ENCODE measurements at regions not wholly inside any gene's neighbourhood (a gene's known extent, or its start where the extent isn't known, plus 50 kb on each side); places are given as distances from the start of the nearest gene placed in this dataset.

DNA sequence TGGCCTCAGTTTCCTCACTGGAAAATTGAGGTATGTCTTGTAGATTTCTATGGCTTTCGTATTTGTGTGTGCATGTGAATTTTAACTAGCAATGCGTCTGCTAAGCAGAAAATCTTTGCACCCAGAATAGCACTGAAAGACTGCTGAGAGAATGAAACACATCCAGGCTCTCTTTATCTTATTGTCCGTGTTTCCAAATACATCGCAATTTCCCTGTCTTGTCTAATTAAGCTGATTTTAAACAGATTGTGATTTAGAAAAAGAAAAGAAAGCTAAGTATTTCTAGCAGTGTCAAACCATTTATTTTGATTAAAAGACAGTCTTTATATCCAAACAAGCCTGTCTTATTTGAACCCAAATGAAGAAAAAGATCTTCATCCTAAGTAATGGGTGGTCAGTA is 168.6 kb downstream of the PMP22 start:
- Histone ChIP-seq H3K27ac (no peak overlapping the region), H3K27me3 (ENCODE audit: insufficient read depth, low read depth, severe bottlenecking) (no peaks in the 10 kb centered on the region), H3K9me3 (ENCODE audit: severe bottlenecking) (no peaks in the 10 kb centered on the region), H3K36me3 (no peaks in the 10 kb centered on the region), H3K4me3 (ENCODE audit: low read depth, low read length) (no peak overlapping the region)
- no peak for DNase-seq
- TF ChIP-seq CTCF (IDR thresholded peaks at IDR 0.05; ENCODE audit: low read depth, low read length), result no peak

DNA sequence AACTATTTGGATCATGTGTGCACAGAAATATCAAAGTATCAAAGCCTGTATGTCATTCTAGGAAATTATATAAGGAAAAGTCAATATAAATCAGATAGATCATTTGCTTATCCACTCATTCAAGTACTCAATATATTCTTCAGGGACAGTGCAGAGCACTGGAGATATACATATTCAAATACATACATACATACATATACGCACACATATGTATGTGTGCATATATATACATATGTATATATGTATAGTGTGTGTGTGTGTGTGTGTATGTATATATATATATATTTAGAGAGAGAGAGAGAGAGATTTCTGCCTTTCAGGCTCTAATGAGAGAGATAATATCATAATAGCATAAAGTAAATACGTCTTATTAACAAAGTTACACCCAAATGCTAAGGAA is 169.2 kb downstream of the PMP22 start:
- Histone ChIP-seq H3K27me3 (ENCODE audit: insufficient read depth, low read depth, severe bottlenecking) (no peaks in the 10 kb centered on the region), H3K9me3 (ENCODE audit: severe bottlenecking) (no peaks in the 10 kb centered on the region), H3K27ac (no peak overlapping the region), H3K36me3 (no peaks in the 10 kb centered on the region), H3K4me3 (ENCODE audit: low read depth, low read length) (no peak overlapping the region)
- no peak for DNase-seq
- no peak for TF ChIP-seq CTCF (IDR thresholded peaks at IDR 0.05; ENCODE audit: low read depth, low read length)

DNA sequence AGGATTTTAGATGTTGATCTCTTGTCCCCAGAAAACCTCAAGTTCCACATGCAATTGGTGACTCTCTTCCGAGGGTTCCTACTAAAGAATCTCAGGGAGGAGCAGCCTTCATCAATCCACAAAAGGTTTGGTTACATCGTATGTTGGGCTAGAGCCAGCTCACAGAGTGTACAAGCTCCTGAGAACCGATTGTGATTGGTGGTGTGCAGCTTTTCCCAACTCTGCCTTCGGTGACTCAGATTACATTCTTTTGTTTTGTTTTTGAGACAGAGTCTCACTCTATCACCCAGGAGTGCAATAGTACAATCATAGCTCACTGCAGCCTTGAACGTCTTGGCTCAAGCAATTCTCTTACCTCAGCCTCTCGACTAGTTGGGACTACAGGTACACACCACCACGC is 172.4 kb downstream of the PMP22 start:
- no peak overlapping the region for H3K4me3 ChIP-seq (ENCODE audit: low read depth, low read length)
- no peak overlapping the region for H3K27ac ChIP-seq
- no peaks in the 10 kb centered on the region for H3K9me3 ChIP-seq (ENCODE audit: severe bottlenecking)
- TF ChIP-seq CTCF (IDR thresholded peaks at IDR 0.05; ENCODE audit: low read depth, low read length), result no peak
- no peak for DNase-seq
- H3K27me3 ChIP-seq (ENCODE audit: insufficient read depth, low read depth, severe bottlenecking), result no peaks in the 10 kb centered on the region
- H3K36me3 ChIP-seq, result no peaks in the 10 kb centered on the region

DNA sequence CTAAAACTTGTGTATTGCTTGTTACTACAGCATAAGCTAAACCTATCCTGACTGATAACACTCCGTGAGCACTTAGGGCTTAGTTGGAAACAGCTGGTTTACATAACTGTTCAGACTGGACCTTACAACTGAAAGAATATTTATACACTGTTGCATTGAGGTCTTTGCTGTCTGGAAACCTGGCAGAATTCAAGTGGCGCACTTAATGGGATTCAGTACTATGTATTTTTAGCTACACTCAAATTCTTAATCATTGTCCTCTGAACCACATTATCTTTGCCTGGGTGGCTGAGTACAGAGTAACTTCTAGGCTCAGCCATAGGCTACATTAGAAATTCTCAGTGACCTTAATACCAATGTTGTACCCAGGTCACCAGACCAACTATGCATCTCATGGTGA is 172.9 kb downstream of the PMP22 start:
- DNase-seq, result no peak
- no peaks in the 10 kb centered on the region for H3K9me3 ChIP-seq (ENCODE audit: severe bottlenecking)
- H3K27ac ChIP-seq, result no peak overlapping the region
- no peak overlapping the region for H3K4me3 ChIP-seq (ENCODE audit: low read depth, low read length)
- H3K36me3 ChIP-seq, result no peaks in the 10 kb centered on the region
- no peaks in the 10 kb centered on the region for H3K27me3 ChIP-seq (ENCODE audit: insufficient read depth, low read depth, severe bottlenecking)
- TF ChIP-seq CTCF (IDR thresholded peaks at IDR 0.05; ENCODE audit: low read depth, low read length), result no peak

- TF ChIP-seq CTCF (IDR thresholded peaks at IDR 0.05; ENCODE audit: low read depth, low read length), result peak; percentile 59
- DNase-seq, result peak; percentile 24
- Histone ChIP-seq H3K27ac (no peak overlapping the region), H3K27me3 (ENCODE audit: insufficient read depth, low read depth, severe bottlenecking) (no peaks in the 10 kb centered on the region), H3K9me3 (ENCODE audit: severe bottlenecking) (no peaks in the 10 kb centered on the region), H3K4me3 (ENCODE audit: low read depth, low read length) (no peak overlapping the region), H3K36me3 (no peaks in the 10 kb centered on the region)
These were observed 173.3 kb downstream of the PMP22 start for GRCh38 chr17:15091825-15092224.

DNA sequence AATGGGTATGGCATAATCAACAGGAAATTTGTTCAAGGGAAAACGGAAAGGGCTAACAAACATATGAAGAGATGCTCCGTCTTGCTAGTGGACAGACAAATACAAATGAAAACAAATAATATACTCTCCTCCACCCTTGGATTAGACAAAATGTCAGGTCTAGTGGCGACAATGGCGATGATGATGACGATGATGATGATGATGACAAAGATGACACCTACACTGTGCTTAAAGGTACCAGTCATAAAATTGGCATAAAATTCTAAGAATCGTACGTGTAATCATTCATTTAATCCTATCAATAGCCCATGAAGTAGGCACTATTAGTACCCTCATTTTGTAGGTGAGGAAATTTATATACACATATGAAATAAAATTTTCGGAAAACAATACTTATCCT is 174.6 kb downstream of the PMP22 start:
- DNase-seq, result no peak
- Histone ChIP-seq H3K4me3 (ENCODE audit: low read depth, low read length) (no peak overlapping the region), H3K27ac (no peak overlapping the region), H3K9me3 (ENCODE audit: severe bottlenecking) (no peaks in the 10 kb centered on the region), H3K27me3 (ENCODE audit: insufficient read depth, low read depth, severe bottlenecking) (no peaks in the 10 kb centered on the region), H3K36me3 (no peaks in the 10 kb centered on the region)
- no peak for TF ChIP-seq CTCF (IDR thresholded peaks at IDR 0.05; ENCODE audit: low read depth, low read length)

Data from WERI-Rb-1 (cell line).